GM11168 (cell line): ENCODE measurements at regions not wholly inside any gene's neighbourhood (a gene's known extent, or its start where the extent isn't known, plus 50 kb on each side); places are given as distances from the start of the nearest gene placed in this dataset.

Experiments used
- in situ Hi-C: fragments of 300-500 bp; cut with MboI; formaldehyde crosslinking; loops from one replicate; pipeline ENCODE4 v1.12.0; 2022; ENCODE audit warnings: low sequenced_read_pairs; ENCODE audit not compliant: unreplicated experiment

- in situ Hi-C loops: no loop called here
Measured at GRCh38 chr4:32776435-32777203, 2056.4 kb downstream of the PCDH7 start.

- in situ Hi-C loops: no loop called here
Measured at GRCh38 chr4:32778025-32778424, 2057.9 kb downstream of the PCDH7 start.

- in situ Hi-C loops: no loop called here
Measured at GRCh38 chr4:32778938-32779337, 2058.8 kb downstream of the PCDH7 start.

- in situ Hi-C loops: no loop called here
Measured at GRCh38 chr4:32789026-32789608, 2068.9 kb downstream of the PCDH7 start.

DNA sequence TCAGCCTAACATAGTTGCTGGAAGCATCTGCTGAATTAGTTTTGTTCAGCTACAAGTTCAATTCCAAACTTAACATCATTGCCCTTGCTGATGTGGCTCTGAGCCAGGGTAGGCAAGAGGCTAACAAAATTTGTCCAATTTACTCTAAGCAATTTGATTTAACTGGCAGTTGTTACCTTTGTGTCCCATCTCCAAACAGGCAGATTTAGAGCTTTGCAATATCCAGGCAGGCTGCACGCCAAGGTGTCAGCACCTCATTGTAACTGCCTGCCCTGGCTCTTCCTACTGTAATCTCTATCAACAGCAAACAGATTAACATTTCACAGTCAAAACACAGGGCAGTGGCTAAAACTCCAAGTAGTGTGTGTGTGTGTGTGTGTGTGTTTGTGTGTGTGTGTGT, 2070.6 kb downstream of the PCDH7 start:
- in situ Hi-C loops: no loop called here

DNA sequence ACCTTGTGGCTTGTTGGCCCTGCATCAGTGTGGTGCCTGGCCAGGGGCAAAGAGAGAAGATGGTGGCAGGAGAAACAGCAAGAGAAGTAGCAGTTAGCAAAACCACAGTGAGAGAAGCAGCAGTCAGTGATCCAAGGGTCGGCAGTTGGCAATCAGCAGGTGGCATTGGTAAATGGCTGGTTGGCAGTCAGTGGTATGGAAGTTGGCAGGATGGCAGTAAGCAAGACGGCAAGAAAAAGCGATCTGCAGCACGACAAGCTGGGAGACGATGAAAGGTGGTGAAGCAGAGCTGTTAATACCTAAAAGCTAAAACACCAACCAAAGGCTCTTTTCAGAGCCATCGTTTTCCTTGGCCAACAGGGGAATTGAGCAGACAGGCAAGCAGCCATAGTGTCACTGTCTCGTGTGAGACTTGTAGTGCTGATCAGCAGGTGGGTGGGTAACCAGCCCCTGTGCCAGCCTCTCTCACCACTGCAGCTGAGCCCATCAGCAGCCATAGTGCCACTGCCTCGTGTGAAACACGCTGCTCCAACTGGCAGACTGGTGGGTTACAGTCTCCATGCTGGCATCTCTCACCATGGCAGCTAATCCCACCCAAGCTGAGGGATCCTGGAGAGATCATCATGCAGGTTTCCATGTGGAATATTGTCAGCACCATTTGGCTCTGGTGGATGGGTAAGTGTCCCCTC, 2078.4 kb downstream of the PCDH7 start:
- in situ Hi-C loops: no loop called here

GRCh38 chr4:32824336-32824735, 2104.2 kb downstream of the PCDH7 start:
- in situ Hi-C loops: no loop called here

GRCh38 chr4:32826169-32826568, 2106.0 kb downstream of the PCDH7 start:
- in situ Hi-C loops: no loop called here

DNA sequence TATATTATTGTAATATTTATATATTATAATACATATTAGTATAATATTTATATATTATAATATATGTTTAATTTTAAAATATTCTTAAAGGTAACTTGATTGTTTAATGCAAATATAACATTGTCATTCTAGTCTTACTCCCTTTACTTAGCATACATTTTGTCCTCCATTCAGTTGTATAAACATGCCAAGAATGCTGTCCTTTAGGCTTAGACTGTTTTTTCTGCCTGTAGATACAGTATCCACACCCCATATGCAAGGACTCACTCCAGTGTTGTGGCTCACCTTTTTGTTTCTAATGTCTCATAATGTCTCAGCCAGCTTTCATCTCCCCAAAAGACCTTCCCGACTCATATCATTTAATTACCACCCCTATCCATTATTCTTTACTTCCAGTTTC, 2110.0 kb downstream of the PCDH7 start:
- in situ Hi-C loops: no loop called here

DNA sequence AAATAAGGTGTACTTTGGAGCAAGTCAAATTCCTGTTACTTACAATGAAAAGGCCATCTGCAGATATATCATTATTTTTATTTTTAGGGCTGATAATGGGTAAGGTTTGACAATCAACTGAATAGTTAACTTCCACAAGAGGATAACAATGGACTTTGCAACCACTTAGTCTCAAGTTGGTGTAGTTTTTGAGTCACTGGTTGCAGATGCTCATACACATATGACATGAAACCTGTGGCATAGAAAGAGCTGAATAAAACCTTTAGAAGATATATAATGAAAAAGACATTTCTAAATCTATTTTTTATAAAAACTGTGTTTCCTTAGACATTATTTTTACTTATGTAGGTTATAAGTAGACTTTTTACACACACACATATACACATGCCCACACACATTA, 2110.9 kb downstream of the PCDH7 start:
- in situ Hi-C loops: no loop called here

- in situ Hi-C loops: no loop called here
Measured at GRCh38 chr4:32840461-32841189, 2120.5 kb downstream of the PCDH7 start.

DNA sequence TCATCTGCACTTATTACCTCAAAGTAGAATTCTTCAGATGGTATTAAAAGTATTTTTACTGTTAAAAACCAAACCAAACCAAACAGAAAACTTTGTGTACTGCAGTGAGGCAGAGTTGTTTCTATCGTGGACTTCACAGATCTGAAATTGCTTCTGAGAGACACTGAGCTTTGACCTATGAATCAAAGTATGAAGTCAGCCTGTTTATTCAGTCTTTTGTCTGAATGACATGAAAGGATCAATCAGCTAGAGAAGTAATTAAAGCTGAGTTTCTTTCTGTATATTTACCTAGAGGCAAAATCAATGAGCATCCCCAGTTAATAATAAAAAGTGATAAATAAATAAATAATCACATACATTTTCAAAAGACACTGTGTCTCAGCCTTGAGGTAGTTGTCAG, 2121.0 kb downstream of the PCDH7 start:
- in situ Hi-C loops: no loop called here

DNA sequence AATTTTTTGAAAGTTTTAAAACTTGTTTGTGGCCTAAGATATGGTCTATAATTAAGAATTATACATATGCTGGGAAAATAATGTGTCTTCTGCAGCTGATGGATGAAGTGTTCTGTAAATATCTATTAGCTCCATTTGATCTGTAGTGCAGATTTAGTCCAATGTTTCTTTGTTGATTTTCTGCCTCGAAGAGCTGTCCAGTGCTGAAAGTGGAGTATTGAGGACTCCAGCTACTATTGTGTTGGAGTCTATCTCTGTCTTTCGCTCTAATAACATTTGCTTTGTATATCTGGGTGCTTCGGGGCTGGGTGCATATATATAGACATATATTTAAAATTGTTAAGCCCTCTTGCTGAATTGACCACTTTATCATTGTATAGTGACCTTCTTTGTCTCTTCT, 2127.3 kb downstream of the PCDH7 start:
- in situ Hi-C loops: no loop called here

DNA sequence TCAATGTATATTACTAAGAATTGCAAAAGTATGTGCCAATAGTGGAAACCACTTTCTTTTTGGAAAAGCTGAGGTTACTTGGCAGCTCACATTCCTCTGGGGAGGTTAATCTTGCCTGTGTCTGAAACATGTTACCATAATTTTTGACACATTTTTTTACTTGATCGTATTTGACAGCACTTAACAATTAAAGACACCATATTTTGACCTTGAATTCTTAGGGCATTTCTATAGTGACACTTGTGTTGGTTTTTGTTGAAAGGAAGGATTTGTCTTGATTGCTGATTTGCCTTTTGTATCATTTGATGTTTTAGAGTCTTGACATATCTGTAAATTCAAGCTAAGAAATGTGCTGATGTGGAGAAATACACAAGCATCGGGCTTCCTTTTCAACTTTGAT, 2135.5 kb downstream of the PCDH7 start:
- in situ Hi-C loops: no loop called here

- in situ Hi-C loops: no loop called here
Measured at GRCh38 chr4:32858361-32858760, 2138.2 kb downstream of the PCDH7 start.

GRCh38 chr4:32858971-32859370, 2138.8 kb downstream of the PCDH7 start:
- in situ Hi-C loops: no loop called here

DNA sequence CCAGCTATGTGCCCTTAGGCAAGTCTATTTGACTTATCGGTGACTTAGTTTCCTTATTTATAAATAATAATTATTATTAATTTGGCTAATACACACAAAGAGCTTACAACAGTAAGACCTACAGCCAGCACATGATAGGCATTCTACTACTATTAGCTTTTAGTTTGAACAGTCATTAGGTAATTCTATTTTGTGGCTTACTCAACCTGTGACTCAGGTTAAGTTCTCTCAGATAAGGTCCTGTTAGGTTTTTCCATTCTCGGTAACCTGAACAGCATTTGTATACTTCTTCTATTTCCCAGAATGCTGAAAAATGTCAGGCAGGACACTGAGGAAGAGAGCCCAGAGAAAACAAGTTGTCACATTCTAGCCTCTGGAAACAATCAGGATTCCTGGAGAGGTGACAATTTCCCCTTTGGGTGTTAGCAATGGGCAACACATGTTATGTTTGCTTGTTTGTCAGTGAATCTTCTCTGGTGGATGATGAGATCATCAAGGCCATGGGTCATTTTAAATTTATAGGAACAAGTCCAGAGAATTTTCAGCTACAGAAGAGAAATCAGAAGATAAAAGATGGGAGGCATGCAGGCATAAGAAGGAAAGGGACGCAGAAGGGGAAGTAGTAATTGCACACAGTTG, 2144.7 kb downstream of the PCDH7 start:
- in situ Hi-C loops: no loop called here

DNA sequence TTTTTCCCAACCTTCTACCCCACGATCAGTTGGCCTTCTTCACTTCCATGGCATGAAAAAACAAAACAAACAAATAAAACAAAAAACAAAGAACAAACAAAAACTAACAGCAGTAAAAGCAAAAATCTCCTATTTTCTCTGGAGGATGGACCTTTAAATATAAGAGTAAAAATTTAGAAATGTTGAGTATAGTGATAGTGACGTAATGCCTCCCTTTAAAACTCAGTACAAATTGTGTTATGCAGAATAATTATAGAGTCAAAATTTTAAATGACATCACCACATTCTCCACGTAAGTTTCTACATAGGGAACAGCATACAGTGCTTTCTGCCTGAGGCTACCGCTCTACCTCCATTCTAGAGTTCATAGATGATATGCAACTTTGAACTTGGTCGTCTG, 2156.4 kb downstream of the PCDH7 start:
- in situ Hi-C loops: no loop called here

DNA sequence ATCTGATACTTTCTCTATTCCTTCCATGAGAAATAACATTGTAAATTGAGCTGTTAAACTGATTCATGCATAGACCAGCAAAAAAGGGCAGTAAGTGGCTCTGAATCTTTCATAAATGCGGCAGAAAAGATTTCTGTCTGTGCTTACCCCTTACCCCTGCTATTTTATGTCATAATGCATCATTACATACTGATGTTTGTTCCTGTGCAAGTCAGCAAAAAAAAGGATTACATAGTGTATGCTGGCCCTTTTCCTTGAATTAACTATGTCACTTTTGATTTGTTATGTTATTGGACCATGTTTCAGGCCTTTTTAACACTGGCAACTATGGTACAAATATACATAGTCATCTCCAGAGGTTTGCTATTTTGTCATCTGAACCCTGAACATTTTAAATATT, 2159.7 kb downstream of the PCDH7 start:
- in situ Hi-C loops: no loop called here

DNA sequence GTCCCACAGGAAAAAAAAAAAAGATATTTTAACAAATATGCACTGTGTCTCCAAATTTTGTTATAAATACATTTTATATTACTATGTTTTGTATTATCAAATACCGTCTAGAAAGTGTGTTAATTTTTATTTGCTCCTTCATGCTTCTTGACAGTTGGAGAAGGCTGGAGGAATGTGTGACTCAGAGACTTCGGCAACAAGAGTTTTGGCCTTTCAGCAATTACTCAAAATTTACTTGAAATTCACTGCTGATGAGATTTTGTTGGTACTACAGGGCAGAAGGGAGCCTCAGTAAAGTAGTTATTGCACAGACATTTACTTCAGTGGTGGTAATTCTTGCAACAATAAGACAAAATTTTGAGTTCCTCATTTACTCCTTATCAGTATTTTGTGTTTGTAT, 2164.0 kb downstream of the PCDH7 start:
- in situ Hi-C loops: no loop called here
